ENCODE measurements at regions not wholly inside any gene's neighbourhood (a gene's known extent, or its start where the extent isn't known, plus 50 kb on each side); places are given as distances from the start of the nearest gene placed in this dataset.

- Mint-ChIP-seq H3K4me3 (no peak overlapping the region), H3K27ac (no peak overlapping the region), H3K36me3 (no peaks in the 10 kb centered on the region), H3K4me1 (peaks cover 21% of the 10 kb centered on the region), H3K9me3 (no peaks in the 10 kb centered on the region), H3K27me3 (no peaks in the 10 kb centered on the region)
These were observed 78.0 kb upstream of the AMZ2 start for GRCh38 chr17:68169840-68170239.

- Mint-ChIP-seq H3K36me3 (no peaks in the 10 kb centered on the region), H3K4me1 (peaks cover 21% of the 10 kb centered on the region), H3K27ac (no peak overlapping the region), H3K27me3 (no peaks in the 10 kb centered on the region), H3K9me3 (no peaks in the 10 kb centered on the region), H3K4me3 (no peak overlapping the region)
These were observed 77.6 kb upstream of the AMZ2 start for GRCh38 chr17:68170246-68170645.

- Mint-ChIP-seq H3K27me3 (no peaks in the 10 kb centered on the region), H3K4me1 (peaks cover 29% of the 10 kb centered on the region), H3K36me3 (no peaks in the 10 kb centered on the region)
These were observed 75.3 kb upstream of the AMZ2 start for GRCh38 chr17:68172461-68172954.

GRCh38 chr17:68175416-68175815 lies 72.4 kb upstream of the AMZ2 start:
- Mint-ChIP-seq H3K36me3 (no peaks in the 10 kb centered on the region), H3K4me1 (peaks cover 17% of the 10 kb centered on the region), H3K27ac (no peak overlapping the region), H3K27me3 (no peaks in the 10 kb centered on the region), H3K4me3 (no peak overlapping the region), H3K9me3 (no peaks in the 10 kb centered on the region)

More at GRCh38 chr17:68172461-68172954, 75.3 kb upstream of the AMZ2 start:
- Mint-ChIP-seq H3K27ac (no peak overlapping the region), H3K4me3 (no peak overlapping the region), H3K9me3 (no peaks in the 10 kb centered on the region)

- Mint-ChIP-seq H3K9me3 (no peaks in the 10 kb centered on the region), H3K36me3 (no peaks in the 10 kb centered on the region), H3K4me1 (peaks cover 22% of the 10 kb centered on the region), H3K4me3 (no peak overlapping the region), H3K27me3 (no peaks in the 10 kb centered on the region), H3K27ac (no peak overlapping the region)
These were observed 71.9 kb upstream of the AMZ2 start for GRCh38 chr17:68175905-68176304.

- no peak overlapping the region for H3K4me3 Mint-ChIP-seq
- H3K36me3 Mint-ChIP-seq, result no peaks in the 10 kb centered on the region
- H3K4me1 Mint-ChIP-seq, result peaks cover 28% of the 10 kb centered on the region
- no peaks in the 10 kb centered on the region for H3K9me3 Mint-ChIP-seq
- H3K27me3 Mint-ChIP-seq, result no peaks in the 10 kb centered on the region
- no peak overlapping the region for H3K27ac Mint-ChIP-seq
These were observed 71.1 kb upstream of the AMZ2 start for GRCh38 chr17:68176718-68177117.

- H3K9me3 Mint-ChIP-seq, result no peaks in the 10 kb centered on the region
- H3K4me3 Mint-ChIP-seq, result no peak overlapping the region
- H3K27me3 Mint-ChIP-seq, result no peaks in the 10 kb centered on the region
- no peaks in the 10 kb centered on the region for H3K36me3 Mint-ChIP-seq
- peaks cover 44% of the 10 kb centered on the region for H3K4me1 Mint-ChIP-seq
- no peak overlapping the region for H3K27ac Mint-ChIP-seq
These were observed 69.0 kb upstream of the AMZ2 start for GRCh38 chr17:68178831-68179230.

- no peaks in the 10 kb centered on the region for H3K27me3 Mint-ChIP-seq
- no peaks in the 10 kb centered on the region for H3K9me3 Mint-ChIP-seq
- no peak overlapping the region for H3K27ac Mint-ChIP-seq
- no peak overlapping the region for H3K4me3 Mint-ChIP-seq
- H3K4me1 Mint-ChIP-seq, result peaks cover 50% of the 10 kb centered on the region
- no peaks in the 10 kb centered on the region for H3K36me3 Mint-ChIP-seq
These were observed 68.5 kb upstream of the AMZ2 start for GRCh38 chr17:68179236-68179925.

- H3K4me1 Mint-ChIP-seq, result peaks cover 55% of the 10 kb centered on the region
- no peaks in the 10 kb centered on the region for H3K36me3 Mint-ChIP-seq
- no peak overlapping the region for H3K4me3 Mint-ChIP-seq
- no peak overlapping the region for H3K27ac Mint-ChIP-seq
- H3K9me3 Mint-ChIP-seq, result no peaks in the 10 kb centered on the region
- no peaks in the 10 kb centered on the region for H3K27me3 Mint-ChIP-seq
These were observed 67.9 kb upstream of the AMZ2 start for GRCh38 chr17:68179926-68180285.

- Mint-ChIP-seq H3K9me3 (no peaks in the 10 kb centered on the region), H3K27me3 (no peaks in the 10 kb centered on the region), H3K4me1 (peaks cover 59% of the 10 kb centered on the region), H3K36me3 (no peaks in the 10 kb centered on the region), H3K27ac (no peak overlapping the region), H3K4me3 (peak overlapping the region; percentile 11)
These were observed 65.9 kb upstream of the AMZ2 start for GRCh38 chr17:68182011-68182306.

GRCh38 chr17:68182940-68183551 lies 64.8 kb upstream of the AMZ2 start:
- H3K9me3 Mint-ChIP-seq, result no peaks in the 10 kb centered on the region
- peak overlapping the region; percentile 77 for H3K27ac Mint-ChIP-seq
- peaks cover 59% of the 10 kb centered on the region for H3K4me1 Mint-ChIP-seq
- peak overlapping the region; percentile 44 for H3K4me3 Mint-ChIP-seq
- no peaks in the 10 kb centered on the region for H3K36me3 Mint-ChIP-seq
- H3K27me3 Mint-ChIP-seq, result no peaks in the 10 kb centered on the region

GRCh38 chr17:68184141-68184571 lies 63.7 kb upstream of the AMZ2 start:
- Mint-ChIP-seq H3K4me1 (peaks cover 59% of the 10 kb centered on the region), H3K9me3 (no peaks in the 10 kb centered on the region), H3K4me3 (peak overlapping the region; percentile 73)

GRCh38 chr17:68184816-68185436 lies 62.9 kb upstream of the AMZ2 start:
- Mint-ChIP-seq H3K36me3 (no peaks in the 10 kb centered on the region), H3K9me3 (no peaks in the 10 kb centered on the region), H3K4me3 (peak overlapping the region; percentile 73), H3K27ac (peak overlapping the region; percentile 36), H3K27me3 (no peaks in the 10 kb centered on the region), H3K4me1 (peaks cover 59% of the 10 kb centered on the region)

More at GRCh38 chr17:68184141-68184571, 63.7 kb upstream of the AMZ2 start:
- Mint-ChIP-seq H3K36me3 (no peaks in the 10 kb centered on the region), H3K27me3 (no peaks in the 10 kb centered on the region), H3K27ac (no peak overlapping the region)

GRCh38 chr17:68185820-68186219 lies 62.0 kb upstream of the AMZ2 start:
- no peak overlapping the region for H3K27ac Mint-ChIP-seq
- peaks cover 52% of the 10 kb centered on the region for H3K4me1 Mint-ChIP-seq
- no peaks in the 10 kb centered on the region for H3K27me3 Mint-ChIP-seq
- H3K9me3 Mint-ChIP-seq, result no peaks in the 10 kb centered on the region
- H3K36me3 Mint-ChIP-seq, result no peaks in the 10 kb centered on the region
- H3K4me3 Mint-ChIP-seq, result no peak overlapping the region

GRCh38 chr17:68190495-68190894 lies 57.3 kb upstream of the AMZ2 start:
- Mint-ChIP-seq H3K9me3 (no peaks in the 10 kb centered on the region), H3K27me3 (peaks cover 1% of the 10 kb centered on the region), H3K27ac (no peak overlapping the region), H3K4me3 (no peak overlapping the region), H3K4me1 (peaks cover 12% of the 10 kb centered on the region), H3K36me3 (no peaks in the 10 kb centered on the region)

- no peaks in the 10 kb centered on the region for H3K36me3 Mint-ChIP-seq
- H3K4me1 Mint-ChIP-seq, result peaks cover 18% of the 10 kb centered on the region
- peaks cover 12% of the 10 kb centered on the region for H3K27me3 Mint-ChIP-seq
- peak overlapping the region; percentile 30 for H3K27ac Mint-ChIP-seq
- H3K9me3 Mint-ChIP-seq, result no peaks in the 10 kb centered on the region
- H3K4me3 Mint-ChIP-seq, result peak overlapping the region; percentile 79
These were observed 52.0 kb upstream of the AMZ2 start for GRCh38 chr17:68195667-68196393.
